K562 (cell line): ENCODE measurements at regions not wholly inside any gene's neighbourhood (a gene's known extent, or its start where the extent isn't known, plus 50 kb on each side); places are given as distances from the start of the nearest gene placed in this dataset.

Source experiments
- CTCF ChIP-seq, 3 experiments: IDR thresholded peaks in 2 of 3; conservative IDR thresholded peaks in 1 of 3; 2 replicates each; pipeline ENCODE4 v1.5.1; 2011 to 2012; ENCODE audit warnings: low read length in 3 of 3, mild to moderate bottlenecking in 3 of 3, control low read depth in 2 of 3, improper control_type of control experiment in 1 of 3, inconsistent platforms in 1 of 3, low read depth in 1 of 3, mixed read lengths in 1 of 3, moderate library complexity in 1 of 3; ENCODE audit not compliant: insufficient read depth in 2 of 3
- NR2F6 ChIP-seq: fragments of 450-650 bp; formaldehyde crosslinking; IDR thresholded peaks from 2 replicates; pipeline ENCODE4 v1.4.0; 2020; ENCODE audit warnings: mild to moderate bottlenecking
- RFX5 ChIP-seq: IDR thresholded peaks from 2 replicates; pipeline ENCODE4 v1.6.1; 2011; ENCODE audit warnings: low read depth, mild to moderate bottlenecking, improper control_type of control experiment, low read length
- ZNF449 ChIP-seq: fragments of 250-450 bp; sonication (Bioruptor Pico); IDR thresholded peaks from 2 replicates; pipeline ENCODE4 v1.8.0; 2022; ENCODE audit warnings: moderate library complexity, mild to moderate bottlenecking, inconsistent platforms

DNA sequence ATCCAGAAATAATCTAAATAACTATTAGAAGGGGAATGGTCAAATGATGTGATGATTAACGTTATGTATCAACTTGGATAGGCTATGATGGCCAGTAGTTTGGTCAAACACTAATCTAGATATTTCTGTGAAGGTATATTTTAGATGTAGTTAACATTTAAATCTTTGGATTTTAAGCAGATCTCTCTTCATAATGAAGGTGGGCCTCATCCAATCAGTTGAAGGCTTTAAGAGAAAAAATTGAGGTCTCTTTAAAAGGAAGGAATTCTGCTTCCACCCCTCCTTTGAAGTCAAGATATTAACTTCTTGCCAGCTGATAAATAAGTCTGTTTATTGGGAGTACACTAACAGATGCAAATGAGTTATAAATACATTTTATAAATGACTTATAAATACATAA is 760.0 kb upstream of the SLC35B3 start:
- TF ChIP-seq CTCF (IDR thresholded peaks at IDR 0.05 in 2 of 3, conservative IDR thresholded peaks at IDR 0.05 in 1 of 3; ENCODE audit: insufficient read depth in 2 of 3, low read depth in 1 of 3, low read length in 3 of 3) (no peak), NR2F6 (CRISPR knock-in tag) (no peak), RFX5 (no peak), ZNF449 (CRISPR knock-in tag) (no peak)
